HL-60 (cell line): ENCODE measurements at regions not wholly inside any gene's neighbourhood (a gene's known extent, or its start where the extent isn't known, plus 50 kb on each side); places are given as distances from the start of the nearest gene placed in this dataset.

ENCODE experiments used
- CTCF ChIP-seq: IDR thresholded peaks from one replicate; pipeline ENCODE4 v1.5.1; 2011; ENCODE audit warnings: low read length, control low read depth, inconsistent platforms; ENCODE audit not compliant: insufficient read depth
- GABPA ChIP-seq: IDR thresholded peaks from 2 replicates; pipeline ENCODE4 v1.6.1; 2012; ENCODE audit warnings: low read depth
- POLR2AphosphoS5 ChIP-seq: IDR thresholded peaks from 2 replicates; pipeline ENCODE4 v1.6.1; 2012; ENCODE audit warnings: low read depth

- TF ChIP-seq CTCF = no peak
- TF ChIP-seq GABPA = no peak
- no peak for TF ChIP-seq POLR2AphosphoS5
These were observed 392.6 kb upstream of the BRINP1 start for GRCh38 chr9:119761812-119762211.
